ENCODE measurements at regions not wholly inside any gene's neighbourhood (a gene's known extent, or its start where the extent isn't known, plus 50 kb on each side); places are given as distances from the start of the nearest gene placed in this dataset.
"Not testable (repeated sequence)": the region's sequence is repeated elsewhere in the genome, so short reads cannot be mapped to it uniquely, and the experiment has no call there.

DNA sequence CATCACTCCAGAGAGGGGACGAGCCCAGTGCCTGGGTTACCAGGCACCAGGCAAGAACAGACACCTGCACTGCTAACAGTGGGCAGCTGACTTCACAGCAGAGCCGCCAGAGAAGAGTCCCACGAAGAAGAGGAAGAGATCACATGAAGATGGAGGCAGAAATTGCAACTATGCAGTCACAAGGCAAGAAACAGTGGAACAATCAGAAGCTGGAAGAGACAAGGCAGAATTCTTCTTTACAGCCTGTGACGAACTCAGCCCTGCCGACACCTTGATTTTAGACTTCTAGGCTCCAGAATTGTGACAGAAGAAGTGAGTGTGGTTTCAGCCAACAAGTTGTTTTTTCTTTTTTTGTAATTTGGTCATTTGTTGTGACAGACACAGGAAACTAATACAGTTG lies 59.2 kb downstream of the IL12A start:
- DNase-seq (no peak), ATAC-seq (no peak)

DNA sequence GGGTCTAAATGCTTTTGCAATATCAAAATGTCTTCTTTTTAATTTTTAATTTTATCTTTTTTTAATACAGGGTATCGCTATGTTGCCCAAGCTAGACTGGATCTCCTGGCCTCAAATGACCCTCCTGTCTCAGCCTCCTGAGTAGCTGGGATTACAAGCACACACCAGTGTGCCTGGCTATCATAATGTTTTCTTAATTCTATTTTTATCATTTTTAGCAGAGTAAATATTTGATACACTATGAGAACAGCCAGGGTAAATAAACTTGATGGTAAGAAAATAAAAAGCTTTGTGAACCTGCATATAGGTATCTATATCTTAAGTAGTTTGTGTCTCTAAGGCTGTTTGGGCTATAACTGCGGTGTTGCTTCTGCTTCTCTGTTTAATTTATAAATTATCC lies 60.4 kb downstream of the IL12A start:
- ATAC-seq: no peak
- DNase-seq: no peak

DNA sequence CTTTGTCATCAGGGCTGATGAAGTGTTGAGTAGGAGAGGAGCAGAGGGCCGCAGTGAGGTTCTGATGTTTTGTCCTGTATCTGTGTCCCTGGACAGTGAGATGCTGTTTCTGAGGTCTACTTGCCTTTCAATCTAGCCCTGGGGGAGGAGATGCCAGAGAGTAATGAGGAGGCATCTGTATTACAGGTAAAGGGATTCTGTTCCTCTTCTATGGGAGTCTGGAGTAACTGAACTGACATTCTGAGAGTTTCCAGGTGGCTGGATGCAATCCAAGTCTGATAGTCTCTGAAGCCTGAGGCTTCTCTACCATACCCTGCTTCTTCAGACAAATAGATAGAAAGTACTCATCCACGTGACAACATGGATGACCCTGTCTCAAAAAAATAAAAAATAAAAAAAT lies 60.9 kb downstream of the IL12A start:
- no peak for ATAC-seq
- no peak for DNase-seq

DNA sequence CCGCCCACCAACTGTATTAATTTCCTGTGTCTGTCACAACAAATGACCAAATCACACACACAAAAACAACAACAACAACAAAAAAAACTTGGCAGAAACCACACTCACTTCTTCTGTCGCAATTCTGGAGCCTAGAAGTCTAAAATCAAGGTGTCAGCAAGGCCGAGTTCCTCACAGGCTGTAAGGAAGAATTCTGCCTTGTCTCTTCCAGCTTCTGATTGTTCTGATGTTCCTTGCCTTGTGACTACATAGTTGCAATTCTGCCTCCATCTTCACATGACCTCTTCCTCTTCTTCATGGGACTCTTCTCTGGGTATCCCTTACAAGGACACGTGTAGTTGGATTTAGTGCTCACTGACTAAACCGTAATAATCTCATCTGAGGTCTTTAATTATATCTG lies 61.4 kb downstream of the IL12A start:
- no peak for DNase-seq
- ATAC-seq: no peak

DNA sequence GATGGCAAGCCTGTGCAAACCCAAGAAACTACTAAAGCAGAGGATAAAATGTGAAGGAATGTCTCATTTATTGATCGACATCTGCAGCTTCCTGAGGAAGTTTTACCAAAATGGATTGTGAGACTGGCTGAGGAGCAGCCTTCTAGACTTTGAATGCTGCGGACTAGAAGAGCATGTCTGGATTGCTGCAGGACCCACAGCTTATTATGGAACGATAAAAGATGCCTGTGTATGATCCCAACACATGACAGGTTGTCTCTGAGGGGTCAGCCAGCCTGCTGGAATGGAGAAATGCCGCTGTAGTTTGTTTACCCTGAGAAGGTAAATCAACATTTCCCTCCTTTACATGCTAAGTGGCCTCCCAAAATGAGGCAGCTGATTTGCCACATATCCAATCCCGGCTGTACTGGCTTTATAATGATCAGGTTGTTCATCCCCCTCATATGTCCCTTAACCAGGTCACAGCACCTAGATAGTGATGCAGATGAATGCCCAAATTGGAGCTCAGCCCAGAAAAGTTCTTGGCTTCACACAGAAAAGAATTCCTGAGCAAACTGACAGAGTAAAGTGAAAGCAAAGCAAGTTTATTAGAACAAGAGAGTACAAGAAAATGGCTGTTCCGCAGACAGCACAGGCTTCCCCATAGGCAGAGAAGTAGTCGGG lies 63.9 kb downstream of the IL12A start:
- no peak for DNase-seq
- no peak for ATAC-seq

DNA sequence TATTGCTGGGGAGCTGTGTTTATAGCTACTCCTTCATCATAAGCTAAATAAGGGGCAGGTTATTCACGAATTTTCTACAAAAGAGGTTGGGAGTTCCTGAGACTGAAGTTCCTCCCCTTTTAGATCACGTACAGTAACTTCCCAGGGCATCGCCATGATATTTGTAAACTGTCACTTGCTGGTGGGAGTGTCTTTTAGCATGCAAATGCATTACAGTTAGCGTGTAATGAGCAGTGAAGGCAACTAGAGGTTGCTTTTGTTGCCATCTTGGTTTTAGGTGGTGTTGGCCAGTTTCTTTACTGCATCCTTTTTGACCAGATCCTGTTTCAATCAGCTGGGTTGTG lies 64.4 kb downstream of the IL12A start:
- no peak for ATAC-seq
- DNase-seq: no peak

DNA sequence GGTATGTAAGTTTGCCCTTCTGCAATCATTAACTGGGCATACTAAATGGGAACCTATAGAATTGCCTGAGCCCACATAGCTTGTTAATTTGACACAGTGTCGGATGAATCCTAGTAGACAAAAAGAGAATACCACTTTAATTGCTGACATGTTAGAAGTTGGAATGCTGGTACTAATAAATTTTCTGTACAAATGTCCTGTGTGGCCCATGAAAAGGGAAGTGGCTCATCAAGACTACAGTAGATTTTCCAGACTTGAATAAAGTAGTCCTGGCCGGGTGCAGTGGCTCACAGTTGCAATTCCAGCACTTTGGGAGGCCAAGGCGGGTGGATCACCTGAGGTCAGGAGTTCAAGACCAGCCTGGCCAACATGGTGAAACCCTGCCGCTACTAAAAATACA lies 66.2 kb downstream of the IL12A start:
- not testable (repeated sequence) for ATAC-seq, DNase-seq

DNA sequence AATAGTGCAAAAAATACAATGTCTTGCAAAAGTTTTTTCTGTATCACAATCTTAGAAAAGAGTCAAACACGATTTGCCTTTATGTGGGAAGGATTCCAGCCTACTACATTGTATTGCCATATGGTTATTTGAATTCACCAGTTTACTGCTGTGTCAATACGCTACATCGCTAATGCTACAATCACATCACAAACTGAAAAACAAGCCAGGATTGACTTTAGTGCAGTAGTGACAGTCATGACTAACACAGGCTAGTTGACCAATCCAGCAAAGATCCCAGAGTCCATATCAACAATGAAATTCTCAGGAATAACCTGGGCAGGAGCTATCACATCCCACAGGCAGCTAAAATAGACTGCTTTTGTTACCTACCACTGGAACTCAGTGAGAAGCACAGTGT lies 67.0 kb downstream of the IL12A start:
- DNase-seq (no peak), ATAC-seq (no peak)

DNA sequence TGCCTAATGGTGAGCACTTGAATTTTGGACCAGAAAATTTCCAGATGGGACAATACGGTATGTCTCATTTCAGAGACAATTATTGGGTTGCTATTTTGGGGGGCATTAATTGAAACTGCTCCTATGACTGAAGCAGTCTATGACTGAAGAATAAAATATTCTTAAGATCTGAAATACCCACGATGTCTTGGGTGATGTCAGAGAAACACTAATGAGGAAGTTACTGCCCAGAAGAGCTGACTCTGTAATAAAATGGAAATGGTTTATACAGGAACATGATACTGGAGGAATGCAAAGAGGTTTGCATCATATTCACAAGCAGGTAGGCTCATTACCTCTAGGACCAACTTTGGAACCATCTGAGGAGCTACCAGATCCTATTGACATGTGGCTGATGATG lies 68.7 kb downstream of the IL12A start:
- no peak for ATAC-seq
- no peak for DNase-seq

DNA sequence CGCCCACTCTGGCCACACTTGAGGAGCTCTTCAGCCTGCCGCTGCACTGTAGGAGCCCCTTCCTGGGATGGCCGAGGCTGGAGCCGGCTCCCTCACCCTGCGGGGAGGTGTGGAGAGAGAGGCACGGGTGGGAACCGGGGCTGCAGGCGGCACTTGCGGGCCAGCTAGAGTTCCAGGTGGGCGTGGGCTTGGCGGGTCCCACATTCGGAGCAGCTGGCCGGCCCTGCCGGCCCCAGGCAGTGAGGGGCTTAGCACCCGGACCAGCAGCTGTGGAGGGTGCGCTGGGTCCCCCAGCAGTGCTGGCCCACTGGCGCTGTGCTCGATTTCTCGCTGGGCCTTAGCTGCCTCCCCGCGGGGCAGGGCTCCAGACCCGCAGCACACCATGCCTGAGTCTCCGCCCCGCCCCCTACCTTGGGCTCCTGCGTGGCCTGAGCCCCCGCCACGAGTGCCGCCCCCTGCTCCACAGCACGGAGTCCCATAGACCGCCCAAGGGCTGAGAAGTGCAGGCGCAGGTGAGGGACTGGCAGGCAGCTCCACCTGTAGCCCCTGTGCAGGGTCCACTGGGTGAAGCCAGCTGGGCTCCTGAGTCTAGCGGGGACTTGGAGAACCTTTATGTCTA lies 71.9 kb downstream of the IL12A start:
- no peak for DNase-seq
- no peak for ATAC-seq

DNA sequence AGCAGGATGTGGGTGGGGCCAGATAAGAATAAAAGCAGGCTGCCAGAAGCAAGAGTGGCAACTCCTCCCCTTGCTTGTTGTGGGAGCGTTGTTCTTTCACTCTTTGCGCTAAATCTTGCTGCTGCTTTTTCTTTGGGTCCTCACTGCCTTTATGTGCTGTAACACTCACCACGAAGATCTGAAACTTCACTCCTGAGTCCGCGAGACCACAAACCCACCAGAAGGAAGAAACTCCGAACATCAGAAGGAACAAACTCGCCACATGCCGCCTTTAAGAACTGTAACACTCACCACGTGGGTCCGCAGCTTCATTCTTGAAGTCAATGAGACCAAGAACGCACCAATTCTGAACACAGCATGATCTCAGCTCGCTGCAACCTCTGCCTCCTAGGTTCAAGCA lies 72.9 kb downstream of the IL12A start:
- DNase-seq (no peak), ATAC-seq (no peak)

DNA sequence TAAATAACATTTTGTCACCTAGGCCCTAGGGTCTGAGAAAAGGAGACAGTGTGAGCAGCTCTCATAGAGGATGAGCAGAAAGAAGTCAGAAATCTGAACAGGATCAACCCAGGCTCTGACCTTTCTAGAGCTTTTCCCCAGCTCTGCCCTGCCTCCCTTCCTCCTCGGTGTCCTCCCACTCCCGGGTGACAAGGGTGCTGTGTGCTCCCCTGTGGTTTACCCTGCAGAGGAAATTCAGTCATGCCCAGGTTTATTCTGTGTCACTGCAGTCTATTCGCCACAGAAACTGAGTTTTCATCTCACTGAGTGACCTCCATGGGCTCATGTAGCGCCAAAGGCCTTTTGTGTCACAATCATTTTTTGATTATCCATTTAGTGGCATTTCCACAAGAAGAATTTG lies 76.6 kb downstream of the IL12A start:
- peak; percentile 46 for ATAC-seq

DNA sequence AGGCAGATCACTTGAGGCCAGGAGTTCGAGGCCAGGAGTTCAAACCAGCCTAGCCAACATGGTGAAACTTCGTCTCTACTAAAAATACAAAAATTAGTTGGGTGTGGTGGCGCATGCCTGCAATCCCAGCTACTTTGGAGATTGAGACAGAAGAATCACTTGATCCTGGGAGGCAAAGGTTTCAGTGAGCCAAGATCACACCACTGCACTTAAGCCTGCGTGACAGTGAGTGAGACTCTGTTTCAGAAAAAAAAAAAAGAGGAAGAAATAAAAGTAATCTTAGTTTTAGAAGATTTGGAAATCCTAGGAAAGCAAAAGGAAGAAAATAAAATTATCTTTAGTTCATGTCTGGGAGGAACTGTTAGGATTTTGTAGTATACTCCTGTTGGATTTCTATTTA lies 77.2 kb downstream of the IL12A start:
- ATAC-seq (no peak), DNase-seq (no peak)

More for the DNA sequence above, 76.6 kb downstream of the IL12A start:
- DNase-seq: no peak

DNA sequence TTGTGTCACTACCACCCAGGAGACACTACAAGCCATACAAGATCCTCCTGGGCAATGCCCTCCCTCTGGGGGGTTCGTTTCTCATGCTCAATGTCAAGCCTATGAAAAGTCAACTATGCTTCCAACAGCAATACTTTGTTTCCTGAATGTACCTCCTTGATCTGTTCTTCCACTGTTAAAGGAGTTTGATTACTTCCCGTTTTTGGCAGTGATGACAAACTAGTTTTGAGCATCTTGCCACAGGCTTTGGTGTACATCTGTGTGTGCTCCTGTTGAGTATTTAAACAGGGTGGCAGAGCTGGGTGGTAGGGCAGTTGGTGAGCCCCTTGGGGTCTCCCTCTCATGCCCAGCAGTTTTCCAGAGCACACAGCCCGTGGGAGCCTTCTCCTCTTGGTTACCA lies 81.4 kb downstream of the IL12A start:
- DNase-seq: no peak
- no peak for ATAC-seq

DNA sequence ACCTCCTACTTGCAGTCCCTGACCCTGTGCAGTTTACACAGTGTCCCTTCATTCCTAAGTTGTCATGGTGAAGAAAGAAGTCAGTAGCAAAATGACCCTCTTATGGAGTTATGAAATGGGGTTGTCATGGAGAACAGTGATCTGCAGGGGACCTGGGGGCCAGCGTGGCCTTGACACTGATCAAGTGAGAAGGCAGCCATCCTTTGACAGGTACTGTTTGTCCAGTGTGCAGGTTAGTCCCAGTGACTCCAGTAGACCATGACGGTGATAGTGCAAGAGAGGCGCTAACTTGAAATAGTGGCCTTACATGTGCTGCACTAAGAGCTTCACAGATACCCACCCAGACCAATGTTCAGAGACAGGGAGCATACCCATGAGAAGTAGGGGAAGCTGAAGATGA lies 87.9 kb downstream of the IL12A start:
- ATAC-seq (no peak), DNase-seq (no peak)

DNA sequence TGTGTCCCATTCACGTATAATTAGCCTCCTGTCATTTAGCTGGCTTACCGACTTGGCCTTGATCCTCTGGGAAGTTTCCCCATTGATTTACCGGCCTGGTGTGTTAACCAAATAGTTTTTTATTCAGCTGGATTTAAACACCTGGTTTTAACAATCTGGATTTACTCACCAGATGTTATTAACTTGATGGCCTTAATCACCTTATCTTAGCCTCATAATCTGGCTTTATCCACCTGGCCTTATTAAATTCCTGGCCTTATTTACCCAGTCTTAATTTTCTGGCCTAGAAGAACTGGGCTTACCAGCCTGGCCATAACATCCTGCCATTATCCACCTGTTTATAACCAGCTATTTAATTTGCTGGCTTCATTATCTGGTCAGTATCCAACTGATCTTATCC lies 89.9 kb downstream of the IL12A start:
- ATAC-seq (no peak), DNase-seq (no peak)

DNA sequence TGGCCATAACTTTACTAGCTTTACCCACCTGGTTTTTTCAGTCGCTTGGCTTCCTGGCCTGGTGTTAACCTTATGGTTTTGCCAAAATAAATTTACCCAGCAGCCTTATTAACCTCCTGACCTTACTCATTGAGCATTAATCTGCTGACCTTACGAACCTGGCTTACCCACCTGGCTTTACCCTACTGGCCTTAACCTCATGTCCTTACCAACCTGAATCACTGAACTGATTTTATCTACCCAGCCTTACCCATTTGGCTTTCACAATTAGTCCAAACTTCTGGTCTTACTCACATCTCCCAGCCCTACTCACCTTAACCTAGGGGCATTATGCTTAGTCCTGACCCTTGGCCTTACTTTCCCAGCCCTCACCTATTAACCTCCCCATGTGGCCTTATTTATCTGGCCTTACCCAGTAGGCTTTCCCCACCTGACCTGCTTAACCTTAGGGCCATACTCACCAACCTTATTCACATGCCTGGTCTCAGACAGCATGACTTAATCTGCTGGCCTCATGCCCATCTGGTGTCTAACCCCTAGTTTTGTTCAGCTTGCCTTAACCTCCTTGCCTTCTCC lies 93.4 kb downstream of the IL12A start:
- DNase-seq: no peak
- no peak for ATAC-seq

DNA sequence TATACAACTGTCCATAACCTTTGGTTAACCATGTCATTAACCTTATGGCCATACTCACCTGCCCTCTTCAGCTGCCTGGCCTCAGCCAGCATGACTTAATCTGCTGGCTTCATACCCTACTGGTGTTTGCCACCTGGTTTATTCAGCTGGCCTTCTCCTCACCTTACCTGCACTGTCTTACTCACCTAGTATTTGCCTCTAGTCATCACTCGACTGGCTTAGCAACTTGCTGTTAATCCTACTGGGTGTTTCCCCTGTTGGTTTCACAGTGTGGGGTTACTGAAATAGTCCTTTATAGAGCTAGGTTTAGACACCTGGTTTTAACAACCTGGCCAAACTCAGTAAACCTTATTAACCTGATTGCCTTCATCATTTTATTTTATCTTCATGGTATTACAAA lies 96.4 kb downstream of the IL12A start:
- ATAC-seq (no peak), DNase-seq (no peak)

DNA sequence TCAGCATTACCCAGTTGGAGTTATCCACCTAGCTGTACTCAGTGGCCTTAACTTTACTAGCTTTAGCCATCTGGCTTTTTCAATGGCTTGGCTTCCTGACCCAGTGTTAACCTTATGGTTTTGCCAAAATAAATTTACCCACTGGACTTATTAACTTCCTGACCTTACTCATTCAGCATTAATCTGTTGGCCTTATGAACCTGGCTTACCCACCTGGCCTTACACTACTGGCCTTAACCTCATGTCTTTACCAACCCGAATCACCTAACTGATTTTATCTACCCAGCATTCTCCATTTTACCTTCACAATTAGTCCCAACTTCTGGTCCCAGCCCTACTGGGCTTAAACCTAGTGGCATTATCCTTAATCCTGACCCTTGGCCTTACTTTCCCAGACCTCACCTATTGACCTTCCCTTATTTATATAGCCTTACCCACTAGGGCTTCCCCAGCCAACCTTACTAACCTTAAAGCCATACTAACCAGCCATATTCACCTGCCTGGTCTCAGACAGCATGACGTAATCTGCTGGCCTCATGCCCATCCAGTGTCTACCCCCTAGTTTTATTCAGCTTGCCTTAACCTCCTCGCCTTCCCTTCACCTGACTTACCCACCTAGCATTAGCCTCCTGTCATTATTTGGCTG lies 100.0 kb downstream of the IL12A start:
- DNase-seq: no peak
- ATAC-seq: no peak

DNA sequence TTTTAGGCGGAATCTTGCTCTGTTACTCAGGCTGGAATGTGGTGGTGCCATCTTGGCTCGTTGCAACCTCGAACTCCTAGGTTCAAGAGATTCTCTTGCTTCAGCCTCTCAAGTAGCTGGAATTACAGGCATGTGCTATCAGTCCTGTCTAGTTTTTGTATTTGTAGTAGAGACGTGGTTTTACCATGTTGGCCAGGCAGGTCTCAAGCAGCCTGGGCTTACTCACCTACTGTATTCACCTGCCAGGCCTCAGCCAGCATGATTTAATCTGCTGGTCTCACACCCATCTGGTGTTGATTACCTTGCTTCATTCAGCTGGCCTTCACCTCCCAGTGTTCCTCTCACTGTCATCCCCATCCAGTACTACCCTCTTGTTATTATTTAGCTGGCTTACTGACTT lies 102.0 kb downstream of the IL12A start:
- ATAC-seq: no peak

DNA sequence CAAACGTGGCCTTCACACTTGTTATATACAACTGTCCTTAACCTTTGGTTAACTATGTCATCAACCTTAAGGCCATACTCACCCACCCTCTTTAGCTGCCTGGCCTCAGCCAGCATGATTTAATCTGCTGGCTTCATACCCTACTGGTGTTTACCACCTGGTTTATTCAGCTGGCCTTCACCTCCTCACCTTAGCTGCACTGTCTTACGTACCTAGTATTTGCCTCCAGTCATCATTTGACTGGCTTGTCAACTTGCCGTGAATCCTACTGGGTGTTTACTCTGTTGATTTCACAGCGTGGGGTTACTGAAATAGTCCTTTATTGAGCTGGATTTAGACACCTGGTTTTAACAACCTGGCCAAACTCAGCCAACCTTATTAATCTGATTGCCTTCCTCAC lies 102.8 kb downstream of the IL12A start:
- ATAC-seq: no peak
- no peak for DNase-seq

More for the DNA sequence above, 102.0 kb downstream of the IL12A start:
- DNase-seq: no peak

DNA sequence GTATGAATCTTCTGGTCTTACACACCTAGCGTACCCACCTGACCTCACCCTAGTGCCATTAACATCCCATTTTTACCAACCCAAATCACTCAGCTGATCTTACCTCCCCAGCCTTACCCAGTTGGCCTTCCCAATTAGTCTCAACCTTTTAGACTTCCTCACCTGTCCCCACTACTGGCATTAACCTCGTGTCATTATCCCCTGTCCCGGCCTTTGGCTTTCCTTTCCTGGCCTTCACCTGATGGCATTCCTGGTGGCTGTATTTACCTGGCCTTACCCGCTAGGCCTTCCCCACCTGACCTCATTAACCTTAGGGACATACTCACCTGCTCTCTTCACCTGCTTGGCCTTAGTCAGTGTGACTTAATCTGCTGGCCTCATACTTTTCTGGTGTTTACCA lies 104.1 kb downstream of the IL12A start:
- ATAC-seq: no peak
- DNase-seq: no peak

DNA sequence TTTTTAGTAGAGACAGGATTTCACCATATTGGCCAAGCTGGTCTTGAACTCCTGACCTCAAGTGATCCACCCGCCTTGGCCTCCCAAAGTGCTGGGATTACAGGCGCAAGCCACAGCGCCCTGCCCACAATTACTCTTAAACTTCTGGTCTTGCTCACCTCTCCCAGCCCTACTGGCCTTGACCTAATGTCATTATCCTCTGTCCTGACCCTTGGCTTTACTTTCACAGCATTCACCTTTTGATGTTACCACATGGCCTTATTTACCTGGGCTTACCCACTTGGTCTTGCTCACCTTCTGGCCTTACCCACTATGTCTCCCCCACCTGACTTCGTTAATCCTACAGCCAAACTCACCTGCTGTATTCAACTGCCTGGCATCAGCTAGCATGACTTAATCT lies 105.9 kb downstream of the IL12A start:
- DNase-seq: no peak
- no peak for ATAC-seq

DNA sequence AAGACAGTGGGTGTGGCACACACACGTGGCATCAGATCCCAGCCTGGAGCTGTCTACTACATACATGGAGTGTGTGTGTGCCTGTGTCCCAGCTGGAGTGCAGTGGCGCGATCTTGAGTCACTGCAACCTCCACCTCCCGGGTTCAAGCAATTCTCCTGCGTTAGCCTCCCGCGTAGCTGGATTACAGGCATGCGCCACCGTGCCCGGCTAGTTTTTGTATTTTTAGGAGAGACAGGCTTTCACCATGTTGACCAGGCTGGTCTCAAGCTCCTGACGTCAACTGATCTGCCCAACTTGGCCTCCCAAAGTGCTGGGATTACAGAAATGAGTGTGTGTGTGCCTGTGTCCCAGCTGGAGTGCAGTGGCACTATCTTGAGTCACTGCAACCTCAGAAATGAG lies 108.8 kb downstream of the IL12A start:
- no peak for DNase-seq
- no peak for ATAC-seq
